OCI-LY1 (cell line): ENCODE measurements at regions not wholly inside any gene's neighbourhood (a gene's known extent, or its start where the extent isn't known, plus 50 kb on each side); places are given as distances from the start of the nearest gene placed in this dataset.

Experiments used
- H2AFZ ChIP-seq: fragments of 200-600 bp; sonication (generic), shearing (Covaris generic); 2 replicates; pipeline ENCODE4 v1.6.0; 2014; ENCODE audit warnings: antibody characterized with exemption, mild to moderate bottlenecking, low read length
- H3F3A ChIP-seq: fragments of 200-600 bp; sonication (generic), shearing (Covaris generic); 2 replicates; pipeline ENCODE4 v1.6.0; 2014; ENCODE audit warnings: mild to moderate bottlenecking, antibody characterized with exemption, low read length, moderate library complexity; ENCODE audit not compliant: insufficient read depth
- H3K27ac ChIP-seq: fragments of 200-600 bp; sonication (generic); 2 replicates; pipeline ENCODE4 v1.5.1; 2014; ENCODE audit warnings: low read length, mixed run types, mild to moderate bottlenecking, low read depth; ENCODE audit not compliant: poor library complexity, severe bottlenecking
- H3K27me3 ChIP-seq: fragments of 200-600 bp; sonication (generic); 2 replicates; pipeline ENCODE4 v1.6.0; 2014; ENCODE audit warnings: antibody characterized with exemption, mild to moderate bottlenecking, low read length, moderate library complexity; ENCODE audit not compliant: insufficient read depth
- H3K36me3 ChIP-seq: fragments of 200-600 bp; sonication (generic); 2 replicates; pipeline ENCODE4 v1.6.1; 2014; ENCODE audit warnings: mild to moderate bottlenecking, antibody characterized with exemption, low read length, moderate library complexity, mixed read lengths; ENCODE audit not compliant: insufficient read depth
- H3K4me1 ChIP-seq: fragments of 200-600 bp; sonication (generic); 2 replicates; pipeline ENCODE4 v1.5.1; 2014; ENCODE audit warnings: mild to moderate bottlenecking, low read length, moderate library complexity; ENCODE audit not compliant: insufficient read depth, severe bottlenecking
- H3K4me2 ChIP-seq: fragments of 200-600 bp; sonication (generic), shearing (Covaris generic); 2 replicates; pipeline ENCODE4 v1.6.1; 2014; ENCODE audit warnings: low read length
- H3K4me3 ChIP-seq: fragments of 200-600 bp; sonication (generic); 2 replicates; pipeline ENCODE4 v1.5.1; 2014; ENCODE audit warnings: low read length, low read depth, mild to moderate bottlenecking, mixed read lengths; ENCODE audit not compliant: poor library complexity, severe bottlenecking
- H3K79me2 ChIP-seq: fragments of 200-600 bp; shearing (Covaris generic); 2 replicates; pipeline ENCODE4 v1.6.1; 2016; ENCODE audit warnings: mixed run types, low read length, mixed read lengths; ENCODE audit not compliant: insufficient read depth
- H3K9ac ChIP-seq: fragments of 200-600 bp; sonication (generic), shearing (Covaris generic); 2 replicates; pipeline ENCODE4 v1.6.1; 2014; ENCODE audit warnings: mild to moderate bottlenecking, low read length, mixed read lengths
- H3K9me2 ChIP-seq: fragments of 200-600 bp; sonication (generic), shearing (Covaris generic); 2 replicates; pipeline ENCODE4 v1.6.1; 2014; ENCODE audit warnings: low read depth, mild to moderate bottlenecking, low read length, mixed read lengths
- H3K9me3 ChIP-seq: fragments of 200-600 bp; shearing (Covaris generic); 2 replicates; pipeline ENCODE4 v1.6.1; 2014; ENCODE audit warnings: low read length, mixed read lengths
- H4K20me1 ChIP-seq: fragments of 200-600 bp; sonication (generic), shearing (Covaris generic); 2 replicates; pipeline ENCODE4 v1.6.0; 2016; ENCODE audit warnings: mild to moderate bottlenecking, low read length; ENCODE audit not compliant: insufficient read depth
- EZH2 ChIP-seq: fragments of 200-600 bp; sonication (generic), shearing (Covaris generic); IDR thresholded peaks from 2 replicates; pipeline ENCODE4 v1.8.0; 2017; ENCODE audit warnings: borderline replicate concordance, mixed run types, mild to moderate bottlenecking, antibody characterized with exemption, low read length, moderate library complexity, mixed read lengths
- TF ChIP-seq, protein P1 (sequence below): fragments of 200-600 bp; sonication (generic), shearing (Covaris generic); IDR thresholded peaks from 2 replicates; pipeline ENCODE4 v1.5.1; 2017; ENCODE audit warnings: mild to moderate bottlenecking, antibody characterized with exemption, low read length, moderate library complexity, mixed read lengths

DNA sequence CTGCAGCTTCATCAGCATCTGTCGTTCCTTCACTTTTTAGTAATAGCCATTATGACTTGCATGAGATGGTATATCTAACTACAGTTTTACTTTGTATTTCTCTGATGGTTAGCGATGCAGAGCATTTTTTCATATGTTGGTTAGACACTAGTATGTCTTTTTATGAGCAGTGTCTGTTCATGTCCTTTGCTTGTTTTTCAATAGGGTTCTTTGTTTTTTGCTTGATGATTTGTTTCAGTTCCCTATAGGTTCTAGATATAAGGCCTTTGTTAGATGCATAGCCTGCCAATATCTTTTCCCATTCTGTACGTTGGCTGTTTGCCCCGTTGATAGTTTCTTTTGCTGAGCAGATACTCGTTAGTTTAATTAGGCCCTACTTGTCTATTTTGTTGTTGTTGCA is 487.2 kb upstream of the BCHE start:
- Histone ChIP-seq H3K27me3 (no peaks in the 10 kb centered on the region), H3K9me3 (no peaks in the 10 kb centered on the region), H3K4me2 (no peak overlapping the region), H2AFZ (no peak overlapping the region), H4K20me1 (no peaks in the 10 kb centered on the region), H3K9me2 (no peaks in the 10 kb centered on the region), H3F3A (no peaks in the 10 kb centered on the region), H3K36me3 (no peaks in the 10 kb centered on the region), H3K79me2 (no peaks in the 10 kb centered on the region), H3K9ac (no peak overlapping the region), H3K27ac (no peak overlapping the region), H3K4me1 (no peaks in the 10 kb centered on the region), H3K4me3 (no peak overlapping the region)
- TF ChIP-seq, protein P1, sequence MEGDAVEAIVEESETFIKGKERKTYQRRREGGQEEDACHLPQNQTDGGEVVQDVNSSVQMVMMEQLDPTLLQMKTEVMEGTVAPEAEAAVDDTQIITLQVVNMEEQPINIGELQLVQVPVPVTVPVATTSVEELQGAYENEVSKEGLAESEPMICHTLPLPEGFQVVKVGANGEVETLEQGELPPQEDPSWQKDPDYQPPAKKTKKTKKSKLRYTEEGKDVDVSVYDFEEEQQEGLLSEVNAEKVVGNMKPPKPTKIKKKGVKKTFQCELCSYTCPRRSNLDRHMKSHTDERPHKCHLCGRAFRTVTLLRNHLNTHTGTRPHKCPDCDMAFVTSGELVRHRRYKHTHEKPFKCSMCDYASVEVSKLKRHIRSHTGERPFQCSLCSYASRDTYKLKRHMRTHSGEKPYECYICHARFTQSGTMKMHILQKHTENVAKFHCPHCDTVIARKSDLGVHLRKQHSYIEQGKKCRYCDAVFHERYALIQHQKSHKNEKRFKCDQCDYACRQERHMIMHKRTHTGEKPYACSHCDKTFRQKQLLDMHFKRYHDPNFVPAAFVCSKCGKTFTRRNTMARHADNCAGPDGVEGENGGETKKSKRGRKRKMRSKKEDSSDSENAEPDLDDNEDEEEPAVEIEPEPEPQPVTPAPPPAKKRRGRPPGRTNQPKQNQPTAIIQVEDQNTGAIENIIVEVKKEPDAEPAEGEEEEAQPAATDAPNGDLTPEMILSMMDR: no peak
- TF ChIP-seq EZH2: no peak

DNA sequence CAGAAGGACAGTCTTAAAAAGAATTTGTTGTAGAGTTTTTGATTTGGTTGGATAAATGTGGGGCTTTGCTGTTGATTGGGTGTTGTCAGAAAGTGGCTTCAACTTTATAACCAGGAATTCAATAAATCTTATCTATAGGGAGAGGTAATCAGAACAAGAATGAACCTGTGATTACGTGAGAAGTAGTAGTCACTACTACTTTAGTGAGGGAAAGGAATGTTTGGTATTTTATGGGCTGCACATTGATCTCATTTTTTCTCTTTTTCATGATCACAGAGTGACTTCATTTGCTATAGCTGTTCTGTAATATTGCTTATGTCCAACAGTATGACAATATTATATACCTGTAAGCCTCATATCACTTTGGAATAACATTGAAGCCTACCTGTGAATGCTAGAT is 485.2 kb upstream of the BCHE start:
- no peaks in the 10 kb centered on the region for H3F3A ChIP-seq
- no peak overlapping the region for H3K4me2 ChIP-seq
- TF ChIP-seq, protein P1: no peak
- TF ChIP-seq EZH2: no peak
- H3K9ac ChIP-seq: no peak overlapping the region
- no peak overlapping the region for H2AFZ ChIP-seq
- no peaks in the 10 kb centered on the region for H3K36me3 ChIP-seq
- no peaks in the 10 kb centered on the region for H3K9me3 ChIP-seq
- H3K4me3 ChIP-seq: no peak overlapping the region
- H3K27ac ChIP-seq: no peak overlapping the region
- no peaks in the 10 kb centered on the region for H3K4me1 ChIP-seq
- no peaks in the 10 kb centered on the region for H3K27me3 ChIP-seq
- H3K79me2 ChIP-seq: no peaks in the 10 kb centered on the region
- no peaks in the 10 kb centered on the region for H3K9me2 ChIP-seq
- no peaks in the 10 kb centered on the region for H4K20me1 ChIP-seq

DNA sequence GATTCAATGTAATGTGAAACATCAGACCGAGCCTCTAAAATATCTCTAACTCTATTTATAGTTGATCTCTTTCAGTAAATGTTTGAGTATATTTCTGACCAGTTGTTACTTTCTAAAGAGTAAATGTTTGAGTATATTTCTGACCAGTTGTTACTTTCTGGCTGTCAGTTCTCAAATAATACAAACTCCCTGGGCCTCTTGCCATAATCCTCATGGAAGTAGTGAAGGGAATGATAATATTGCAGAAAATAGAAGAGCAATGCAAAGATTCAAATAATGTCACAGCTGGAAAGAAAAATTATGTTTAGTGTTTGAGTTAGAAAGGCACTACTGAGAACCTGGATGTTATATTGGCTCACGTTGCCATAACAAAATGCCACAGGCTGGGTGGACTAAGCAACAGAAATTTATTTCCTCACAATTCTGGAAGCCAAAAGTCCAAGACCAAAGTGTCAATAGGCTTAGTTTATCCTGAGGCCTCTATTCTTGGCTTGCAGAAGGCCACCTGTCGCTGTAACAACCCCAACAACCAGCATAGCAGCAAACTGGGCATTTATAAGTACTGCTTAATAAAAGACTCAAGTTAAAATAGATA is 470.6 kb upstream of the BCHE start:
- no peaks in the 10 kb centered on the region for H3K79me2 ChIP-seq
- H3K4me3 ChIP-seq: no peak overlapping the region
- no peak overlapping the region for H2AFZ ChIP-seq
- no peak overlapping the region for H3K9ac ChIP-seq
- H3K4me1 ChIP-seq: no peaks in the 10 kb centered on the region
- H3K36me3 ChIP-seq: no peaks in the 10 kb centered on the region
- no peaks in the 10 kb centered on the region; the same call in 1 of the 2 replicates for H3K9me2 ChIP-seq
- no peaks in the 10 kb centered on the region for H3F3A ChIP-seq
- TF ChIP-seq EZH2: no peak
- TF ChIP-seq, protein P1: no peak
- 0 out of 2 replicates have a peak, but pooled peaks cover under 1% of the 10 kb centered on the region for H4K20me1 ChIP-seq
- H3K4me2 ChIP-seq: no peak overlapping the region
- H3K9me3 ChIP-seq: no peaks in the 10 kb centered on the region
- no peaks in the 10 kb centered on the region for H3K27me3 ChIP-seq
- no peak overlapping the region for H3K27ac ChIP-seq
